ENCODE measurements at regions not wholly inside any gene's neighbourhood (a gene's known extent, or its start where the extent isn't known, plus 50 kb on each side); places are given as distances from the start of the nearest gene placed in this dataset.

DNA sequence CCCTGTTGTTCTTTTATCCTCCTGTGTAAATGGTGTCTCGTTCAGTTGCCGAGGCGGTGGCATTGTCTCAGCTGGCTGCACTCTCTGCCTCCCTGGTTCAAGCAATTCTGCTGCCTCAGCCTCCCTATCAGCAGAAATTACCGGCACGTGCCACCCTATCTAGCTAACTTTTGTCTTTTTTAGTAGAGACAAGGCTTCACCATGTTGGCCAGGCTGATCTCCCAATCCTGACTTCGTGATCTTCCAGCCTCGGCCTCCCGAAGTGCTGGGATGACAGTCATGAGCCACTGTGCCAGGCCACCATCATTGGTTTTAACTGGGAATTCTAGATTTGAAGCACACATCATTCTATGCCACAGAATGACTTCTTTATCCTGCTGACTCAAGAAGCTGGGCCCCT, 175.3 kb upstream of the ALG10B start:
- no peak for DNase-seq

DNA sequence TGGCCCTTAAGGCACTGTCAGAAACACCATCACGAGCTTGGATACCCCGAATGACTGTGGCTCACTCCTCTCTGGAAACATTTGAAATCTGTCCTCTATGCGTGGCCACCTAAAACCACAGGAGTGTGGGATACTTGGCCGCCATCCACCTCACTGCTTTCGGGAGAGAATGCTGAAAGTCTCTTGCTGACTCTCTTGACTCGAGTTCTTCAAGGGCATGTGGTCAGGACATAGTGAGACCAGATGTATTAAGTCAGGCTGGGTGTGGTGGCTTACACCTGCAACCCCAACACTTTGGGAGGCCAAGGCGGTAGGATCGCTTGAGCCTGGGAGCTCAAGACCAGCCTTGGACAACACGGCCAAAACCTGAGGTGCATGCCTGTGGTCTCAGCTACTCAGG, 174.7 kb upstream of the ALG10B start:
- DNase-seq = no peak

DNA sequence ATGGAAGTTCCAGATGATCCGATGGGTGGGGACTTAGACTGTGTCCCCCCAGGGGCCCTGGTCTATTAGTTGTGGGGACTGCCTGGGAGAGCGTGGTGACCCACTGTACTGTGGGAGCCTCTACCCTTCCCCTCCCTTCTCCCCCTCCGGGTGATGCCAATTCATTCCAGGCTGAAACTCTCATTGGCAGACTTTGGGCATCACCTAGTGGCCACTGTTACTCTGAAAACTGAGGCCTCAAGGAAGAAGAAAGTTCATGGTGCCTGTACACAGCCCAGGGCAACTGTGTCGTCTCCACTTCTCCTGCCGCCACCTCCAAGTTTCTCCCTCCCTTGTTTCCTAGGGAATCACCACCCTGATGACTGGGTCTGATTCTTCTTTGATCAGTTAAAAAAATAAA, 173.6 kb upstream of the ALG10B start:
- DNase-seq = no peak

DNA sequence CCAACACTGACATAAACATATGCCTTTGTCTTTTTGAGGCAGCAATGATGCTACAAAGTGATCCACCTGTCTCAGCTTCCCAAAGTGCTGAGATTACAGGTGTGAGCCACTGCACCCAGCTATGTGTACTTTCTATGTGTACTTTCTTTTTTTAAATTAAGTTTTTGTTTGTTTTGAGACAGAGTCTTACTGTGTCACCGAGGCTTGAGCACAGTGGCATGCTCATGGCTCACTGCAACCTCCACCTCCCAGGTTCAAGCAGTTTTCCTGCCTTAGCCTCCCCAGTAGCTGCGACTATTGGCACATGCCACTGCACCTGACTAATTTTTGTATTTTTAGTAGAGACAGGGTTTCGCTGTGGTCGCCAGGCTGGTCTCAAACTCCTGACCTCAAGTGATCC, 172.5 kb upstream of the ALG10B start:
- no peak for DNase-seq

DNA sequence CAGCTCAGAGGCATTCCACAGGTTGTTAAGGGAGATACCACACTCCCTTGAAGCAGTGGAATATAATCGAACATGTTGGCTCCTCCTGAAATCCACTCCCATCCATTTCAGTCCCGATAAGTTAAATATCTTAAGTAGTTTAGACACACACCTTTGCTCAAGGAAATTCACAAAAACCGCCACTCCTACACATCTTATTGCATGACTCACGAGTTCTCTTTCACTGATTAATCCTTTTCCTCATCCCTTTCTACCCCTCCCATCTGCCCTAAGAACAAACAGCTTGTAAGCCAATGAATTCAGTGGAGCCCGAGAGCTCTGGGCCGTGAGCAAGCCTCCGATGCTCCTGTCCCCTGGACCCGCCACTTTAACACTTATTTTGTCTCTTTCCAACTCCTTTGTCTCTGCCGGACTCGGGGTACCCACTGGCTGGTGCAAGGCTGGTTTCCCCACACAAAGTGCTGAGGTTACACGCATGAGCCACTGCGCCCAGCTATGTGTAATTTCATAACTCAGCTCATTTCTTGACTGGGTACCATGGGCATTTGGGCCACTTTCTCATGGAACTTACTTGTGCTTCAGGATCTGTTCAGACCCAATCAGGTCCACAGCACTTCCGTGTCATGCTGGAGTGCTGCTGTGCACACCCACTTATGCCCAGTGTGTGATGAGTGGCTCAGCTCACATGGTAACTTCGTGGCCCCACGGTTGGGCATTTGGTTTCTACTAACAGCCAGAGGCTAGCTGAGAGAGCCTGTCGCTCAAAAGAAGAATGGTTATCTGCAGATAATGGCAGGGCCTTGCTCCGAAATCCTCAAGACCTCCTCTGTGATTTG, 171.8 kb upstream of the ALG10B start:
- DNase-seq = no peak

DNA sequence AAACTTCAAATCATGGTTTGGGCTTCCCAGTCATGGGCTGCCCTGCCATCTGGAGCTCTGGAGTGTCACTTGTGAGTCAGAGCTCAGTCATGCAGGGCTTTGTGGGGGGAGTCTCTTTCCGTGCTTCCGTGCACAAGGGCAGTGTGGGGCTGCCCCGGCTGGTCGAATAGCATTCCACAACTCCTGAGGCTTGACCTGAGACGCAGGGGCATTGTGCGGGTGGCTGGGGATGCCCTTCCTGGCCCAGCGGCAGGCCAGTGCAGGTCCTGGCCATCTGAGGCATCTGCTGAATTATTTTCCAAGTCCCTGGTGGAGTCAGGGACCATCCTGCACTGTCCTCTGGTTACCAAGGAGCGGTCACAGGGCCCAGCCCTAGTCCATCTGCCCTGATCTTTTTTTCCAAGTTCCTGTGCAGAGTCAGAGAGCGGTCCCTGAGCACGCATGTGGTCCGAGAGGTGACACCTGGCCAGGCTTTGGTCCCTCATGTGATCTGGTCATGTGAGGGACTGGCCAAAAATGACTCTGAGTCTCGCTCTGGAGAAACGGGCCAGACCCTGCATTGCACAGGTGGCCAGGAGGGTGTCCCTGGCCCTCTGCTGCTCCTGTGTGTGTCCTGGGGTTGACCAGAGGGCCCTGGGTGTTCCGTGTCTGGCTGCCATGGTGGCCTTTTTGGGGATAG, 167.0 kb upstream of the ALG10B start:
- DNase-seq = no peak

DNA sequence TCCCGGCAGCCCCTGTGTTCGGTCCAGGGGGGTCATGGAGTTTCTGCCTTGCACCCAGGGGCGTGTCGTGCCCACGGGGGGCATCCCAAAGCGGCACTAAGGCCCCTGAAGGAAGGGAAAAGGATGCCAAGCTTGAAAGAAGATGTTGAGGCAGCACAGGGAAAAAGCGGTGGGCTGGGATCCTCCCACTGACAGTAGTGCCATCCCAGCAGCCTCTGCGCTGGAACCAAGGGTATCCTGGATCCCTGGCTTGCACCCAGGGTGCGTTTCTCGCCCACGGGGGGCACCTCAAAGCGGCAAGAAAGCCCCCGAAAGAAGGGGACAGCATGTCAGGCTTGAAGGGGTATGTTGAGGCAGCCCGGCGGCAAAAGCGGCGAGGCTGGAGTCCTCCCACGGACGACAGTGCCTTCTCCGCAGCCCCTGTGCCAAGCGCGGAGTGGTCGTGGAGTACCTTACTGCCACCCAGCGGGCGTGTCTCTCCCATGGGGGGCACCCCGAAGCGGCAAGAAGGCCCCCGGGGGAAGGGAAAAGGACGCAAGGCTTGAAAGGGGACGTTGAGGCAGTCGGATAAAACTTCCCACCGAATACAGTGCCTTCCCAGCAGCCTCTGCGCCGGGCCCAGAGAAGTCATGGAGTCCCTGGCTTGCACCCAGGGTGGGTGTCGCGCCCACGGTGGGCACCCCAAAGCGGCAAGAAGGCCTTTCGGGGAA, 164.4 kb upstream of the ALG10B start:
- no peak for DNase-seq

DNA sequence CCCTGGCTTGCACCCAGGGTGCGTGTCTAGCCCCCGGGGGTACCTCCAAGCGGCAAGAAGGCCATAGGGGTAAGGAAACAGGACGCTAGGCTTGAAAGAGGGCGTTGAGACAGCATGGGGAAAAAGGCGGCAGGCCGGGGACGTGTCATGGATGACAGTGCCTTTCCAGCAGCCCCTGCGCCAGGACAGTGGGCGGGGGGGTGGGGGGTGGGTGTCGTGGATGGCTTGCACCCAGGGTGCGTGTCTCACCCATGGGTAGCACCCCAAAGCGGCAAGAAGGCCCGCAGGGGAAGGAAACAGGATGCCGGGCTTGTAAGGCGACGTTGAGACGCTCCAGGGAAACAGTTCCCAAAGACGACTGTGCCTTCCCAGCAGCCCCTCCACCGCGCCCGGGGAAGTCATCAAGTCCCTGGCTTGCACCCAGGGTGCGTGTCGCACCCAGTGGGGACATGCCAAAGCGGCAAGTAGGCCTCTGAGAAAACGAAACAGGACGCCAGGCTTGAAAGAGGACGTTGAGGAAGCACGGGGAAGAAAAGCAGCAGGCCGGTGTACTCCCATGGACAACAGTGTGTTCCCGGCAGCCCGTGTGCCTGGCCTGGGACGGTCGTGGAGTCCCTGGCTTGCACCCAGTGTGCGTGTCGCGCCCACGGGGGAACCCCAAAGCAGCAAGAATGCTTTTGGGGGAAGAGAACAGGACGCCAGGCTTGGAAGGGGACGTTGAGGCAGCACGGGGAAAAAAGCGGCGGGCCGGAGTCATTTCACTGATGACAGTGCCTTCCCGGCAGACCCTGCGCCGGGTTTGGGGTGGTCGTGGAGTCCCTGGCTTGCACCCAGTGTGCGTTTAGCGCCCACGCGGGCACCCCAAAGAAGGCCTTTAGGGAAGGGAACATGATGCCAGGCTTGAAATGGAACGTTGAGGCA, 163.5 kb upstream of the ALG10B start:
- no peak for DNase-seq

DNA sequence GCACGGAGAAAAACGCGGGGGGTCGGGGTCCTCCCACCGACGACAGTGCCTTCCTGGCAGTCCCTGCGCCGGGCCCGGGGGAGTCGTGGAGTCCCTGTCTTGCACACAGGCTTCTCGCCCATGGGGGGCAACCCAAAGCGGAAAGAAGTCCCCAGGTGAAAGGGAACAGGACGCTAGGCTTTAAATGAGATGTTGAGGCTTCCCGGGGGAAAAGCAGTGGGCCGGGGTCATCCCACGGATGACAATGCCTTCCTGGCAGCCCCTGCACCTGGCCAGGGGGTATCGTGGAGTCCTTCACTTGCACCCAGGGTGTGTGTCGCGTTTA, 162.9 kb upstream of the ALG10B start:
- DNase-seq = no peak

DNA sequence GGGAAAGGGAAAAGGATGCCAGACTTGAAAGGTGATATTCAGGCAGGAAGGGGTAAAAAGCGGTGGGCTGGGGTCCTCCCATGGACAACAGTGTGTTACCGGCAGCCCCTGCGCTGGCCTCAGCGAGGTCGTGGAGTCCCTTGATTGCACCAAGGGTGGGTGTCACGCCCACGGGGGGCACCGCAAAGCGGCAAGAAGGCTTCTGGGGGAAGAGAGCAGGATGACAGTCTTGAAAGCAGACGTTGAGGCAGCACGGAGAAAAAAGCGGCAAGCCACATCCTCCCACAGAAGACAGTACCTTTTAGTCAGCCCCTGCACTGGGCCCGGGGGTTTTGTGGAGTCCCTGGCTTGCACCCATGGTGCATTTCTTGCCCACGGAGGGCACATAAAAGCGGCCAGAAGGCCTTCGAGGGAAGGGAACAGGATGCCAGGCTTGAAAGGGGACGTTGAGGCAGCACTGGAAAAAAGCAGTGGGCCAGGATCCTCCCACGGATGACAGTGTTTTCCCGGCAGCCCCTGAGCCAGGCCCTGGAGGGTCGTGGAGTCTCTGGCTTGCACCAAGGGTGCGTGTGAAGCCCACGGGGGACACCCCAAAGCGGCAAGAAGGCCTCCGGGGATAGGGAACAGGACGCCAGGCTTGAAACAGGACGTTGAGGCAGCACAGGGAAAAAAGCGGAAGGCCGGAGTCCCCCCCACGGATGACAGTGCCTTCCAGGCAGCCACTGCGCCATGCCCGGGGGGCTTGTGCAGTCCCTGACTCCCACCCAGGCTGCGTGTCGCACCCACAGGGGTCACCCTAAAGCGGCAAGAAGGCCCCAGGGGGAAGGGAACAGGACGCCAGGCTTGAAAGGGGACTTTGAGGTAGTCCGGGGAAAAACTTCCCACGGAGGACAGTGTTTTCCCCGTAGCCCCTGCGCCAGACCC, 162.2 kb upstream of the ALG10B start:
- no peak for DNase-seq

DNA sequence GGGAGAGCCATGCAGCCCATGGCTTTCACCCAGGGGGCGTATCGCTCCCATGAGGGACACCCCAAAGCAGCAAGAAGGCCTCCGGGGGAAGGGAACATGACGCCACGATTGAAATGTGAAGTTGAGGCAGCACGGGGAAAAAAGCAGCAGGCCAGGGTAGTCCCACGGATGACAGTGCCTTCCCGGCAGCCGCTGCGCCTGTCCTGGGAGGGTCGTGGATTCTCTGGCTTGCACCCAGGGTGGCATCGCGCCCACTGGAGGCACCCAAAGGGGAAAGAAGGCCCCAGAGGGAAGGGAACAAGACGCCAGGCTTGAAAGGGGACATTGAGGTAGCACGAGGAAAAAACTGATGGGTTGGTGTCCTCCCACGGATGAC, 161.6 kb upstream of the ALG10B start:
- no peak for DNase-seq

DNA sequence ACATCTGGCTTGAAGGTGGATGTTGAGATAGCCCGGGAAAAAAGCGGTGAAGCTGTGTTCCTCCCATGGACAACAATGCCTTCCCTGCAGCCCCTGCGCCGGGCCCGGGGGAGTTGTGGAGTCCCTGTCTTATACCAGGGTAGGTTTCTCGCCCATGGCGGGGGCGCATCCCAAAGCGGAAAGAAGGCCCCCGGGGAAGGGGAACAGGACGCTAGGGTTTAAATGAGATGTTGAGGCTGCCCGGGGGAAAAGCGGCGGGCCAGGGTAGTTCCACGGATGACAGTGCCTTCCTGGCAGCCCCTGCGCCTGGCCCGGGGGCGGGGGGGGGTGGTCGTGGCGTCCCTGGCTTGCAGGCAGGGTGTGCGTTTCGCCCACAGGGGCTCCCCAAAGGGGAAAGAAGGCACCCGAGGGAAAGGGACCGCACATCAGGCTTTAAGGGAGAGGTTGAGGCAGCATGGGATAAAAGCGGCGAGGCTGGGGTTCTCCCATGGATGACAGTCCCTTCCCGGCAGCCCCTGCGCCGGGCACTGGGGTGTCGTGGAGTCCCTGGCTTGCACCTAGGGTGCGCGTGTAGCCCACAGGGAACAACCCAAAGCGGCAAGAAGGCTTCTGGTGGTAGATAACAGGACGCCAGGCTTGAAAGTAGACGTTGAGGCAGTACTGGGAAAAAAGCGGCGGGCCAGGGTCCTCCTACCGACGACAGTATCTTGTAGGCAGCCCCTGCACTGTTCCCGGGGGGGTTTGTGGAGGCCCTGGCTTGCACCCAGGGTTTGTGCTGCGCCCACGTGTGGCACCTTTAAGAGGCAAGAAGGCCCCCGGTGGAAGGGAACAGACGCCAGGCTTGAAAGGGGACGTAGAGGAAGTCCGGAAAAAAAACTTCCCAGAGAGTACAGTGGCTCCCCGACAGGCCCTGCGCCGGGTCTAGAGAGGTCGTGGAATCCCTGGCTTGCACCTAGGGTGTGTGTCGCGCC, 160.8 kb upstream of the ALG10B start:
- no peak for DNase-seq

DNA sequence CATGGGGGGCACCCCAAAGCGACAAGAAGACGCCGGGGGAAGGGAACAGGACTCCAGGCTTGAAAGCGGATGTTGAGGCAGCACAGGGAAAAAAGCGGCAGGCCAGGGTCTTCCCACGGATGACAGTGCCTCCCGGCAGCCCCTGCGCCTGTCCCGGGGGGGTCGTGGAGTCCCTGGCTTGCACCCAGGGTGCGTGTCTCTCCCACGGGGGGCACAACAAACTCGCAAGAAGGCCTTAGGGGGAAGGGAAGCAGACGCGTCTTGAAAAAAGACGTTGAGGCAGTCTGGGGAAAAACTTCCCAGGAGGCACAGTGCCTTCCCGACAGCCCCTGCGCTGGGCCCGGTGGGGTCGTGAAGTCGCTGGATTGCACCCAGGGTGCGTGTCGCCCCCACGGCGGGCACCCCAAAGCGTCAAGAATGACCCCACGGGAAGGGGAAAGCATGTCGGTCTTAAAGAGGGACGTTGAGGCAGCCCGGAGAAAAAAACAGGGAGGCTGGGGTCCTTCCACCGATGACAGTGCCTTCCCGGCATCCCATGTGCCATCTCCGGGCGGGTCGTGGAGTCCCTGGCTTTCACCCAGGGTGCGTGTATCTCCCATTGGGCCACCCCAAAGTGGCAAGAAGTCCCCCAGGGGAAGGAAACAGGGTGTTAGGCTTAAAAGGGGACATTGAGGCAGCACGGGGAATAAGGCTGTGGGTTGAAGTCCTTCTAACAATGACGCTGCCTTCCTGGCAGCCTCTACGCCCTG, 159.9 kb upstream of the ALG10B start:
- no peak for DNase-seq

DNA sequence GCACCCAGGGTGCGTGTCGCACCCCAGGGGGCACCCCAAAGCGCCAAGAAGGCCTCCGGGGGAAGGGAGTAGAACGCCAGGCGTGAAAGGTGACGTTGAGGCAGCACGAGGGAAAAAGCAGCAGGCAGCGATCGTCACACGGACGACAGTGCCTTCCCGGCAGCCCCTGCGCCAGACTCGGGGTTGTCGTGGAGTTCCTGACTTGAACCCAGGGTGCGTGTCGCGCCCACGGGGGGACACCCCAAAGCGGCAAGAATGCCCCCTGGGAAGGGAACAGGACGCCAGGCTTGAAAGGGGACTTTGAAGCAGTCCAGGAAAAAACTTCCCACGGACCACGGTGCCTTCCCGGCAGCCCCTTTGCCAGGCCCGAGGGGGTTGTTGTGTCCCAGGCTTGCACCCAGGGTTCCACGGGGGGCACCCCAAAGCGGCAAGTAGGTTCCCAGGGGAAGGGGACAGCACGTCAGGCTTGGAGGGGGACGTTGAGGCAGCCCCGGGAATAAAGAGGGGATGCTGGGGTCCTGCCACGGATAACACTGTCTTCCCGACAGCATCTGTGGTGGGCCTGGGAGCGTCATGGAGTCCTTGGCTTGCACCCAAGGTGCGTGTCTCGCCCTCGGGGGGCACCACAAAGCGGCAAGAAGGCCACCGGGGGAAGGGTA, 159.2 kb upstream of the ALG10B start:
- no peak for DNase-seq

DNA sequence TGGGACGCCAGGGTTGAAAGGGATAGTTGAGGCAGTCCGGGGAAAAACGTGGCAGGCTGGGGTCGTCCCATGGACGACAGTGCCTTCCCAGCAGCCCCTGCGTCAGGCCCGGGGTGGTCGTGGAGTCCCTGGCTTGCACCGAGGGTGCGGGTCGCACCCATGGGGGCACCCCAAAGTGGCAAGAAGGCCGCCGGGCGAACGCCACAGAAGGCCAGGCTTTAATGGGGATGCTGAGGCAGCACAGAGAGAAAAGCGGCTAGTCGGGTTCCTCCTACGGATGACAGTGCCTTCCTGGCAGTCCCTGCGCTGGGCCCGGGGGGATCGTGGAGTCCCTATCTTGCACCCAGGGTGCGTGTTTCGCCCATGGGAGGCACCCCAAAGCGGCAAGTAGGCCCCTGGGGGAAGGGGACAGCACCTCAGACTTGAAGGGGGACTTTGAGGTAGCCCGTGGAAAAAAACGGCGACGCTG, 158.6 kb upstream of the ALG10B start:
- no peak for DNase-seq

DNA sequence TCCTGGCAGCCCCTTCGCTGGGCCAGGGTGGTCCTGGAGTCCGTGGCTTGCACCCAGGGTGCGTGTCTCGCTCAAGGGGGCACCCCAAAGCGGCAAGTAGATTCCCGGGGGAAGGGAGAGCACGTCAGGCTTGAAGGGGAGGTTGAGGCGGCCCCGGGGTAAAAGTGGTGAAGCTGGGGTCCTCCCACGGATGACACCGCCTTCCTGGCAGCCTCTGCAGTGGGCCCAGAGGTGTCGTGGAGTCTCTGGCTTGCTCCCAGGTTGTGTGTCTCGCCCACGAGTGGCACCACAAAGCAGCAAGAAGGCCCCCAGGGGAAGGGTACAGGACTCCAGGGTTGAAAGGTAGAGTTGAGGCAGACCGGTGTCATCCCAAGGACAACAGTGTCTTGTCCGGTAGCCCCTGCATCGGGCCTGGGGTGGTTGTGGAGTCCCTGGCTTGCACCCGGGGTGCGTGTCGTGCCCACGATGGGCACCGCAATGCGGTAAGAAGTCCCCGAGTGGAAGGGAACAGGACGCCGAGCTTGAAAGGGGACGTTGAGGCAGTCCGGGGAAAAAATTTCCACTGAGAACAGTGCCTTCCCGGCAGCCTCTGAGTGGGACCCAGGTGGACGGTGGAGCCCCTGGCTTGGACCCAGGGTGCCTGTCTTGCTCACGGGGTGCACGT, 158.0 kb upstream of the ALG10B start:
- no peak for DNase-seq

DNA sequence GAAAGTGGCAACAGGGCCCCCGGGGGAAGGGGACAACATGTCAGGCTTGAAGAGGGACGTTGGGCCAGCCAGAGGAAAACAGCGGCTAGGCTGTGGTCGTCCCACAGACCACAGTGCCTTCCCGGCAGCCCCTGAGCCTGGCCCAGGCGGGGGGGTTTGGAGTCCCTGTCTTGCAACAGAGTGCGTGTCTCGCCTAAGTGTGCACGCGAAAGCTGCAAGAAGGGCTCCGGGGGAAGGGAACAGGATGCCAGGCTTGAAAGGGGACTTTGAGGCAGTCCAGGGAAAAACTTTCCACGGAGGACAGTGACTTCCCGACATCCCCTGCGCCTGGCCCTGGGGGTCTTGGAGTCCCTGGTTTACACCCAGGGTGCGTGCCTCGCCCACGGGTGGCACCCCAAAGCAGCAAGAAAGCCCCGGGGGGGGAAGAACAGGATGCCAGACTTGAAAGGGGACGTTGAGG, 157.5 kb upstream of the ALG10B start:
- DNase-seq = no peak

DNA sequence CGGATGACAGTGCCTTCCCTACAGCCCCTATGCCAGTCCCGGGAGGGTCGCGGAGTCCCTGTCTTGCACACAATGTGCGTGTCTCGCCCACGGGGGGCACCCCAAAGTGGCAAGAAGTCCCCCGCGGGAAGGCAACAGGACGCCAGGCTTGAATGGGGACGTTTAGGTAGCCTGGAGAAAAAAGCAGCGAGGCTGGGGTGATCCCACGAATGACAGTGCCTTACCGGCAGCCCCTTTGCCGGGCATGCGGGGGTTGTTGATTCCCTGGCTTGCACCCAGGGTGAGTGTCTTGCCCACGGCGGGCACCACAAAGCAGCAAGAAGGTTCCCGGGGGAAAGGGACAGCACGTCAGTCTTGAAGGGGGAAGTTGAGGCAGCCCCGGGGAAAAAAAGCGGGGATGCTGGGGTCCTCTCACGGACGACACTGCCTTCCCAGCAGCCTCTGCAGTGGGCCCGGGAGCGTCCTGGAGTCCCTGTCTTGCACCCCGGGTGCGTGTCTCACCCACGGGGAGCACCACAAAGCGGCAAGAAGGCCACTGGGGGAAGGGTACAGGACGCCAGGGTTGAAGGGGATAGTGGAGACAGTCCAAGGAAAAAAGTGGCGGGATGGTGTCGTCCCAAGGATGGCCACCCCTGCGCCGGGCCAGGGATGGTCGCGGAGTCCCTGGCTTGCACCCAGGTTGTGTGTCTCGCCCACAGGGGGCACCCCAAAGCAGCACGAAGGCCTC, 156.8 kb upstream of the ALG10B start:
- no peak for DNase-seq

Measured in hematopoietic multipotent progenitor cell treated with erythropoietin and hydrocortisone succinate and interleukin-3 and kit ligand, for 8 days (in vitro differentiated cells).